SIG-M5 treated with dmso at 0.1 percent for 504 hours (cell line): ENCODE measurements at regions not wholly inside any gene's neighbourhood (a gene's known extent, or its start where the extent isn't known, plus 50 kb on each side); places are given as distances from the start of the nearest gene placed in this dataset.

ENCODE experiments used
- DNase-seq: peaks from one replicate; lab custom pipeline; 2025; ENCODE audit not compliant: unreplicated experiment; lab: John Stamatoyannopoulos, UW

DNA sequence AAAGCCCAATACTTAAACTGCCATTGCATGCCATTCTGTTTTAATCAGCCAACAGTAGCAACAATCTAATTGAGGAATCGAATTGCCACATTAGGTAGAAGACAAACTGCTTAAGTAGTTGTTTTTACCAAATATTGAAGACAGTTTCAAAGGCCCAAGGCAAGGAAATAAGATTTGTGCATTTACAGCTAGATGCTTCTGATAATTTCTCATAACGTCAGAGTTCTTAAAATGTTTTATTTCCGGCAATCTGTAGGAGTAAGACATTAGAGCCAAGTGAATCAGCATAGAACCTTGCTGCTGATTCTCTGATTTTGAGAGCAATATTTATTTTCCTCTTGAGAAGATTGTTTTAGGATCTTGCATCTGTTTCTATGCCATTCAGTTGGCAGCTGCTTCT lies 174.3 kb downstream of the RBM43 start:
- no peak for DNase-seq

DNA sequence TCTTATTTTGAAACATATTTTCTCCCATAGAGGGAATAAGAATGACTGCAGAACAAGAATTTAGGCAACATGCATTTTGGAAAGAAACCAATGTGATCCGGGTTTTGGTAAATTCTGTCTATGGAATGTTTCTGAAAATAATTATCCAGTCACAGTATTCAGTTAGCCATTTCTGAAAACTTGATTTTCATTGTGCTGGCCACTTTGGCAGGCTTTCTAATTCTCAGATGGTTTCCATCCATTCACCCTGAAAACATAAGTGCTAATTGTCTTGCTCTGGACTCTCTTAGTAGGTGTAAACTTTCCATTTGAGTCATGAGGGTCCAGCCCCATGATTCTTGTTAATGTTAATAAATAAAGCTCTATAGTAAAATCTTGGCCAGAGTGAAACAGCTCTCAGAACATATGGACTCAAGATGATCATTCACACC lies 176.5 kb downstream of the RBM43 start:
- no peak for DNase-seq

DNA sequence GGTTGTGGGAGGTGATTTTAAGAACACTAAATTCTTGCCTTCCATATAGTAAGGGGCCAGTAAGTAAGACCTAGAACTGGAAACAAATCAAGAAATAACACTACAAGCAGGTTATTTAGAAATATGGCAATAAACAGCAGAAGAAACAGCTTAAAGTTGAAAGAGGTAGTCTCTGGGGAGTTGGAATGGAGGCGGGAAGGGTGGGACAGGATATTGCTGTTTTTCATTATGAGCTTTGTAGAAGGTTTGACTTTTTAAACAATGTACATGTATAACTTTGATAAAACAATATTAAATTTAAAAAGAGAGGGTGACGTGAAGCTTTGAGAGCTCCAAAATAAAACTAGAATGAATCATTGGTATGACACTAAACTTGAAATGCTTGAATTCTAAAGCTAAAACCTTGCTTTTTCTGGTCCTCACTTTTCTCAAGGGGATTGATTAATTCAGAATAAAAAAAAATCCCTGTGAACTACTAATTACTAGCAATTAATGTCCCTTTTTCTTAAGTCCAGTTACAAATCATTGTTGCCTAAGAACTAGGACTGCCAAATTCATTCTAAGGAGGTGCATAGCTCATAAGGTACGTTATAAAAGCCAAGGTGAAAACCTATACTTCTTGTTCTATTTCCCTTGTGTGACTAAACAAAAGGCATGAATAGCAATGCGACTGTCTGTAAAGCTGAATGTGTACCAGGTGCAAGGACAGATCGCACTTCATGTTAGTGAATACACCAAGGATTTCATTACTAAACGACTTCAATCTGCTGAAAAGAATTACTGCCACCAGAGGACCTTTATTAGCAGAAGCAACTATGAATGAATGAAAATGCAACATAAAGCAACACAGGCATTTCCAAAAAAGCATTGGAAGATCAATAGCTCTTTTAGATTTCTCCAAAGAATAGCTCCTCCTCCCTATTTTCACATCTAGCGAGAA lies 177.5 kb downstream of the RBM43 start:
- no peak for DNase-seq

DNA sequence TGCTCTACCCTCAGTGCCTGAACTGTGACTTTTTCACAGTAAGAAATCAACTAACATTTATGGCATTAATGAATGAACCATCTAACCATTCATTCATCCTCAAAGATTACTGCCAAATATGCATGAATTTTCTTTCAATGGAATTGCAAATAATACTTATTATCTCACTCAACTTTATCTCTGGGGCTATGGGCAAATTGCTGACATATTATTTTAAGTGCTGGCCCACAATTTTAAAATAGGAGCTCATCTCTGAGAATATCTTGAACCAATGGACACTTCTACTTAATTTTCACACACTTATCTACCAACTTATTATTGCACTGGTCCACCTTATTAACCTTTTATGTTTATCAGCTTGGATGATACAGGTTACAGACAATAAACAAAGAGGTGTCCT lies 182.8 kb downstream of the RBM43 start:
- no peak for DNase-seq

DNA sequence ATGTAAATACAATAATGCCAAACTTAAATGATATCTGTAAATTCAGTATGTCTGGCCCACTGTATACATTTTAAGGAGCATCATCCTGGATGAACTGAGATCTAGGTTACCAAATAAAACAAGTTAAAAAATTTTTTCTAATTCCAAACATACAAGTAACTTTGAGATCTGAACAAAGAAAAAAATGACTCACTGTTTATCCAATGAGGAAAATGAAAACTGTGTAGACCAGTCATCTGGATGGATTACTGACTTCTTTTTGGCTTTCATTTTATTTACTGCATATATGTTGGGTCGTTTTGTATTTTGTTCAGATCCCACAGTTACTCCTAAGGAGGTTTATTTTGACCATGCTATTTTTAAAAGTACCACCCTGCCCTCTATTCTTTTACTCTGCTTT lies 189.8 kb downstream of the RBM43 start:
- no peak for DNase-seq

DNA sequence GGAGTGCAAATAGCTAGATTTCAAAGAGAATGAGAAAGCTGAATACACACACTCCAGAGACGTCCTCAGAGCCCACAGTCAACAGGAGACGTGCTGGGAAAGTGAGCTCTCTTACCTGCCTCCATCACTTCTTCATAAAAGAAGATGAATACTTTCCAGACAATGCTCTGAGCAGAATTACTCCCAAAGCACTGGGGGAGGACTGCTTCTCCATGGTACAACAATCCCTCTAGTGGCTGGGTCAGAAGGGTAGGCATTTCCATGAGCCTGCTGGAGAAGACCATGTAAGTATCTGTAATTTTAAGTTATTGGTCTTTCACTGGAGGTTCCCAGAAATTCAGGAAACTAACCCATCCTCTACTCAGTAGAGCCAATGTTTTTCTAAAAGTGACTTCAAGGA lies 190.3 kb downstream of the RBM43 start:
- peak; percentile 51 for DNase-seq

DNA sequence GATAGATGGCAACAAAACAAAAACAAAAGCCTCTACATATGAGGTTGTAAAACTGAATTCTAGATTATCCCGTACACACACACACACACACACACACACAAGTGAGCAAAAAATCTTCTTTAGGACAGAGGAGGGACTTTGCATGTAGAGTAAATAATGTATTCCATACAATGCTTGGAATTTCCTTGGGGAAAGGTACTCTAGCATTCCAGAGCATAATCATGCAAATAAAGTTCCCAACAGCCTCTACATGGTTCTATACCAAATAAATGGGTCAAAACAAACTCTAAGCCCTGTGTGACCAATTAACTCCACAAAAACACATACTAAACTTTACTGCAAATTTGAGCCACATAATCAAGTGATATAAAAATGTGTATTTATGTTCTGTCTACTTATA lies 191.4 kb downstream of the RBM43 start:
- DNase-seq, result no peak

DNA sequence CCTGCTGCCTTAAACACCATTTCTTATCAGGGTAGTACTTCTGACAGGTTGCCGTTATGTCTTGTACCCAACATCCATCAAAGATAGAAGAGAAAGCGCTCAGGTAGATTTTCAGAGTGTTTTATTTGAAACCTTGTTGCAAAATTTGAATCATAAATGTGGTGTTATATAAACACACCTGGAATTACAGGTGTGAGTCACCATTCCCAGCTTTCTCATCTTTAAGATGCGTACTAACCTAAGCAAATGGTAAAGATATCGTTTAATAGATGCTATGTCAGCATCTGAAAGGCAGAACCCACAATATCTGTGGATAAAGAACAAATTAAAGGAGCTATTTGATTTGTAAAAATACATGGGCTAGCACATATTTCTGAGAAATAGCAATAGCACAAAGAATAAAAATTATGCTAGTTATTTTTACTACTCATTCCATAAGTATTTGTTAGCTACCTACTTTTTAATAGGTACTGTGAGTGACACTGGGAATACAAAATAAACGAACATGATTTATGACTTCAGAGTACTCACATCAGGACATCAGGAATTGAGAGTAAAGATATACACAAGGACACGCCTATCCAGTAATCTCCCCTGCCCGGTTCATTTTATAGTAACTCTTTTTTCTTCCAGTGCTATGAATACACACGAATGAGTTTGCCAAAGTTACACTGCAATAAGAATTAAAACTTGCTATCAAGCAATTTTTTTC lies 193.8 kb downstream of the RBM43 start:
- DNase-seq, result no peak

DNA sequence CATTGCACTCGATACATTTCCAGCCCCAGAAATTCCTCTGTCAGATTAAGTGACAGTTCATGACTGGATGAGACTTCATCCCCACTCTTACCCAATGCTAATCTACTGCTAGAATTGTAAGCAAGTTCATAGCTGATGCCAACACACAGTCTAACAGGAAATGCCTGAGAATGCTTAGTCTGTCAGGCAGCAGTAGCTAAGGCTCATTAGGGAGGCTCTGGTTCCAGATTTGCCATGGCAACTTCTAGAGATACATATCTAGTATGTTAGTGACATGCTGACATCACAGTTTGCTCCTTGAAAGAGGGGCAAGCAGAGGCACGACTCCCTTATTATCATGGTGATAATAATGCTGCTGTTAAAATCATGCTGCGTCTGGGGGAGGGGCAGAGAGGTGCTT lies 198.4 kb downstream of the RBM43 start:
- no peak for DNase-seq

DNA sequence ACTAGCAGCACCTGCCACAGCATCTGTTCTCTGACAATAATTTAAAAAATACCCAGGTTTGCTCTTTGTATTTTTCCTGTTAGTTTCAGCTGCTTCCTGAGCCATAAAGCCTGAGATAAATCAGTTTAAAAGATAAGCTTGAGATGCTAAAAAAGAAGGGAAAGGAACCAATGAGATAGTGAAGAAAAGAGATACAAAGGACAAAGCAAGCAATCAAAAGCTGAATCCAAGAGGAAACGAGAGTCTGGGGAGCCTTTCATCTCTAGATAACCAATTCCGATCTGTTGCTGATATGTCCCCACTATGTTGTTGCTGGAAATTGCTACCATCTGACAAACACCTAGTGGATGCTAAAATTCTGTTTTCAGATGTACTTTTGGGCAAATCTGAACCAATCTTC lies 201.4 kb downstream of the RBM43 start:
- no peak for DNase-seq

DNA sequence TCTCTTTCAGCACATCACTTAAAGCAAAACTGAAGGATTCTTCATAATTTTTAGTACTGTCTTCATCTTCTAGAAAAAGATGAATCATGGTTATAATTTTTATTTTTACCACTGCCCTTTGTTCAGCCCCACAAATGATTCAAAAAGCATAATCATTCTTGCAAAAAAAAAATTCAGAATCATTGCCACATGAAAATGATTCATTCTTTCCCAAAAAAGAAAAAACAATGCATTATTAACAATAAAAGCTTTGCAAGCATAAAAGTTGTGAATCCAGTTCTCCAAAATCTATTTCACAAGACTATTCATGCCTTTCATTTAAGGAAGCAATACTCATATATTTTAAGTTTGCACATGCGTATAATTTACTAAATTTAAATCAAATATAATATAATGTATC lies 204.8 kb downstream of the RBM43 start:
- no peak for DNase-seq

DNA sequence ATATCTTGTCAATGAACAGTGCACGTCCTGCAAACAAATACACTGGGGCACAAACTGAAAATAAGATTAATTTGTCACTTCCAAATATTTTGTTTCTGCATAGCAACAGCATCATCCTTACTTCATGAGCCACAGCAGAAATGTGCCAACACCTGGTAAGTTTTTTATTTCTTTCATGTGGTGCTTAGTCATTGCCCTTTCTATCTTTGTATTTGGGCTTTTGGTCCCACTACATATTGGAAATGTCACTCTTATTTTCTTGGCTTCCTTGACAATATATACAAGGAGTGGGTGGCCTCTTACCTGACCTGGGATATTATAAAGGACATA lies 208.0 kb downstream of the RBM43 start:
- no peak for DNase-seq

DNA sequence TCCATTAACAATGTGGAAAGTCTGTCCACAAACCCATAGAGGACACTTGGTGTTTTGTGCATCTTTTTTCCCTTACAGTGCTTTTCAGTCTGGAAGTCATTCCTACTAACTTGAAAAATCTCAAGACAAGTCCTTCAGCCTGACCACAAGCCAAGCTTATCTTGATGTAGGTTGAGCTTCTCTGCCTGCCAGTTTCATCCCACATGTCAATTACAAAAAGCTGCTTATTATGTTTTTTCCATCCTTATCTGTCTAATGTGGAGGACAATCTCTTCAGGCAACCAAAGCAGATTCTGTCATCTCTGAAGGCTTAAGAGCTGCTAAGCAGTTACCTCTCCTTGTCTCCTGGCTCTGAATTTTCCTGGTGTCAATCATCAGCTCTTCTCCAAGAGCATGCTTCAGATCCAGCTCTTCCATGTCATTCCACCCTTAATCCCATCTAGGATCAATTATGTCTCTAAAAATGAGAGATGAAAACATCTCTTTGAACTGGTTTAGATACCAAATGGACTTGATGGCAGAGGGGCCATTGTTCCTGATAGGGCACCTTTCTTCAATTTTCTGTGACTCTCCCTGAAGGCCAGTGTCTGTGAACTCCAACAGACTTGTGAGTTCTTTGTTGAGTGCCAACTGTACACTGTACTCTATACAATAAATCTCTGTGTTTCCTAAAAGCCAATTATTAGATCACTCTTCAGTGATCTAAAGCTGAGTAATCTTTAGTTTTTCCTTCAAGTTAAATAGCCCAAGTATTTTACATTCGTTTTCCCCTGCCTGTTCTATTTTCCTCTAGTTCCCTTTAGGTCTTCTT lies 208.6 kb downstream of the RBM43 start:
- DNase-seq, result no peak

DNA sequence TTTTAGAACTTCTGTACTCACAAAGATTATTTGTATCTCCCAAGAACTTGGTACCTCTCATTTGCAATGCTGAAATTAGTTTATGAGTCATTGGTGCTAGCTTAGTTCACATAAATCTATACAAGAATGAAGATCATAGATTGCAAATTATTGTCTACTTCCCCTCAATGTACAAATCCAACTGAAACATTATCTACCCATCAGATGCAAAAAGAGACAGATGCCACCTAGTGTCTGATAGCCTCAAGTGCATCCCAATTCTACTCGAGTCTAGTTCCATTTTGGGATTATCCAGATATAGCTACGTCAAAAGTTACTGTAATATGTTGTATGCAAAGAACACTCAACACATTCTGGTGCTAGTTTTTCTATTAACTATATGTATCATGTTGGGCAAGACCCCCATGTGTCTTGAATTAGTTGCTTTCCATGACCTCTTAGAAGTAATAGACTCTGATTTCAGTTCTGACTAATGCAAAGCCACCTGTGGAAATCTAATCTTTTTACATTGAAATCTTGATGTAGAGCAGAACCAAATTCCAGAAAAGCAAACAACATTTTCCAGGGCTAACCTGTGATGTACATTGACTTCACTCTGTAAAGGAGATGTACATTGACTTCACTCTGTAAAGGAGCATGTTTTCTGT lies 210.0 kb downstream of the RBM43 start:
- peak; percentile 66 for DNase-seq

DNA sequence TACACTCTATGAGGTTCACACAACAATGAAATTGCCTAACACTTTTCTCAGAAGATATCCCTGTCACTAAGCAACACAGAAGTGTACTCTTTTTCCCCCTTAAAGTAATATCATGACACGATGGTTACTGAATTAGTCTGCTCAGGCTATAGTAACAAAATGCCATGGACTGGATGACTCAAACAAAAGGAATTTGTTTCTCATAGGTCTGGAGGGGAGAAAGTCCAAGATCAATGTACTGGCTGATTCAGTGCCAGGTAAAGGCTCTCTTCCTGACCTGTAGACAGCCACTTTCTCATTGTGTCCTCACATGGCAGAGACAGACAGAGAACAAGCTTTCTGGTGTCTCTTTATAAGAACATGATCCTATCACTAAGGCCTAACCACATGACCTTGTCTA lies 211.9 kb downstream of the RBM43 start:
- DNase-seq, result peak; percentile 3

DNA sequence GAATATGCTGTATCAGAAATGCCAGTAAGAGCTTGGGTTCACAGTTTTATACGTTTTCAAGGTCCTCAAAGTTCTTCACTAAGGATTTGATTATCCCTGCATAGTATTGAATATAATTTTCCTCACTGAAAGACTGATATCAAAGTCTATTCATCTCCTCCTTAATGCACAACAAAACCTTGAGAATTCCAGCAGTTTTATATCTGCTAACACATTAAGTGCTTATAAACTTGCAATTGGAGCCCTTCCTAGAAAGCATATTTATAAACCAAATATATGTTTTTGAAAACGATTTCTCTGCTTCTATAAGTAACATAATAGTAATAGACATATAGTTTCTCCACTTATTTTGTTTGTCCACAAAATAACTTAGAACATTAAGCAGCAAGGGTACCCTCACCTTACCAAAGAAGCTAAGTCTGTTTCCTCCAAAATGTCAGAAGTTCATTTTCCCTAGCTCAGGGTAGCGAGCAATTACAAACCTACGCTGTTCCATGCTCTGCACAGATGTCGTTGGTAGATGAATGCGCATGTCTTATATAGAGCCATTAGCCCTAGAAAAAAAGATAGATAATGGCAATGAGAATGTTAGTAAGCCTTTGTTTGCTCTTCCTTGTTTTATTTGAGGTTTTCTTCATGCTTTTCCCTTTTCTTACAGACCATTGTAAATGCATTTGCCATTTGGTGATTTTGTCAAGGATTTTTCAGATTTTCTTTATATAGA lies 213.2 kb downstream of the RBM43 start:
- no peak for DNase-seq

DNA sequence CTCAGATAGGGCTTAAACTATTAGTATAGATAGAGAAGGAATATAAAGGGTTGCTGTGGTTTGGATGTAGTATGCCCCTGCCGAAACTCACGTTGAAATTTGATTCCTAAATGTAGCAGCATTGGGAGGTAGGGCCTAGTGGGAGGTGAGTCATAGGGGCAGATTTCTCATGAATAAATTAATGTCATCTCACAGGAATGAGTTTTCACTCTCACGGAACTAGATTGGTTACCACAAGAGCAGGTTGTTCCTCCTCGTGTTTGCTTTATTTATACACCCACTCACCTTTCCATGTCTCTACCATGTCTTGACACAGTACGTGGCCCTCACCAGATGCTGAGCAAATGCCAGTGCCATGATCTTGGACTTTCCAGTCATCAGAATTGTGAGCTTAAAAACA lies 218.2 kb downstream of the RBM43 start:
- DNase-seq, result peak; percentile 40

DNA sequence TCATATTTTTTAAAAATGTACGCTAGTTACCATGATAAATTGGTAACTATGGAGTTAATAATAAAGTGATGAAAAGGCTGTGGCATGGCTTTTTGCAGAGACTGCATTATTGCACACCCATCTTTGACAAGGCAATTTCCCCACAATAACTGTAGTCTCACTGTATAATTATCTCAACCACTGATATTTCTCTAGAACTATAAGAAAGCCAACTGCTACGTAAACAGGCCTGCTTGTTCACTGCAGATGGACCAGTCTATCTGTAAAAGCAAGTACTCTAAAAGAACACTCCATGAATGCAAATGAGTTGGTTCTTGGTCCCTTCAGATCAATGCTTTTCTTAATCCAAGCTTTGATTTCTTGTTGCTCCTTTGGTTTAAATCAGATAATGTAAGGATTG lies 218.7 kb downstream of the RBM43 start:
- no peak for DNase-seq

DNA sequence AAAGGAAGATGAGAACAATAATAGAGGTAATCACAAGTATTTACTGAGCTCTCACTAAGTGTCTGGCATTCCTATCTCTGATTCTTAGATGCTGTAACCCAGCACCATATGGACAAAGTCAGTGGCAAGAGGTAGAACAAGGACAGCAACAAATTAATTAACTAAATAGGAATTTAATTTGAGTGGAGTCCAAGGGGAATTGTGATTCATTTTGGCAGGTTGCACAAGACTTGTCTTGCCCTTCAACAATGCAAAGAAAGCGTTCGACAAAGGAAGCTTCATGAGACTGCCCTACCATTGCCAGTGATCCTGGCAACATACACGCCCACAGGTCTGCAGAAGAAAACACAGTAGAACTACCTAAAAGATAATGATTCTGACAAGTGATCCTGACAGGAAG lies 221.6 kb downstream of the RBM43 start:
- no peak for DNase-seq

DNA sequence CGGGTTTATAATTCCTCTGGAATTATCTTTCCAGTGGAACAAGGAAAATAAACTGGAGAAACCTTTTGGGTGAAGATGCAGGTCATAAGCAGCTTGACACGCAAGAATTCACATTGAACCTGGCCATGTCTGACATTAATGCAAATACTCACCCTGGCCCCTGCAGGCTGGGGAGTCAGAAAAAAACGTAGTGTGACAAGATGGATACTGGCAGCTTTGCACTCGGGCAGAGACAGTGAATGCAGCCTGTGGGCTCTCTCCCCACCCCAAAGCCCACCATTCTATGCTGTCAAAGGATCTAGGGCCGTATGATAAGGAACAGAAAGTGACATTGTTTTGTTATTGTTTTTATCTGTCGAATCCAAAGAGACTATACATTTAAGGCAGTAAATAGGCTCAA lies 223.1 kb downstream of the RBM43 start:
- no peak for DNase-seq

DNA sequence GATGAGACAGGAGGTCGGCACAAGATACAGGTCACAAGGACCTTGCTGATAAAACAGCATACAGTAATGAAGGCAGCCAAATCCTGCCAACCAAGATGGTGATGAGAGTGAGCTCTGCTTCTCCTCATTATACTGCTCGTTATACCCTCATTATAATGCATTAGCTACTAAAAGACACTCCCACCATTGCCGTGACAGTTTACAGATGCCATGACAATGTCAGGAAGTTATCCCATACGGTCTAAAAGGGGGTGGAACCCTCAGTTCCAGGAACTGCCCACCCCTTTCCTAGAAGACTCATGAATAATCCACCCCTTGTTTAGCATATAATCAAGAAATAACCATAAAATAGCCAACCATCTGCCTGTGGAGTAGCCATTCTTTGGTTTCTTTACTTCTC lies 224.2 kb downstream of the RBM43 start:
- no peak for DNase-seq
